GM23248 (cell line): ENCODE measurements at regions not wholly inside any gene's neighbourhood (a gene's known extent, or its start where the extent isn't known, plus 50 kb on each side); places are given as distances from the start of the nearest gene placed in this dataset.
A peak's percentile ranks its signal among the peaks of the same experiment; 100 is the strongest.

Experiments used
- DNase-seq: peaks from one replicate; pipeline ENCODE4 v3.0.0-alpha.2; 2015
- H2AFZ ChIP-seq: fragments of 200-600 bp; sonication (generic); 2 replicates; pipeline ENCODE4 v1.6.1; 2016; ENCODE audit warnings: antibody characterized with exemption
- H3F3A ChIP-seq: fragments of 200-600 bp; sonication (generic); 2 replicates; pipeline ENCODE4 v1.6.1; 2016; ENCODE audit warnings: mild to moderate bottlenecking, antibody characterized with exemption, mixed run types; ENCODE audit not compliant: insufficient read depth
- H3K27ac ChIP-seq: fragments of 200-600 bp; sonication (generic); 2 replicates; pipeline ENCODE4 v1.5.1; 2016; ENCODE audit warnings: mild to moderate bottlenecking
- H3K27me3 ChIP-seq: fragments of 200-600 bp; sonication (generic); replicated peaks from 2 replicates; pipeline ENCODE4 v1.6.1; 2016; ENCODE audit warnings: mild to moderate bottlenecking; ENCODE audit not compliant: insufficient read depth
- H3K36me3 ChIP-seq: fragments of 200-600 bp; sonication (generic); 2 replicates; pipeline ENCODE4 v1.6.1; 2016; ENCODE audit warnings: low read depth, mild to moderate bottlenecking
- H3K4me1 ChIP-seq: fragments of 200-600 bp; sonication (generic); 2 replicates; pipeline ENCODE4 v1.6.1; 2016; ENCODE audit warnings: mild to moderate bottlenecking; ENCODE audit not compliant: insufficient read depth
- H3K4me2 ChIP-seq: fragments of 200-600 bp; sonication (generic); one replicate; pipeline ENCODE4 v1.6.1; 2016; ENCODE audit warnings: mild to moderate bottlenecking; ENCODE audit not compliant: unreplicated experiment
- H3K4me3 ChIP-seq: fragments of 200-600 bp; sonication (generic); 2 replicates; pipeline ENCODE4 v1.5.1; 2016; ENCODE audit warnings: mild to moderate bottlenecking
- H3K79me2 ChIP-seq: fragments of 200-600 bp; sonication (generic); 2 replicates; pipeline ENCODE4 v1.6.1; 2016; ENCODE audit warnings: mild to moderate bottlenecking; ENCODE audit not compliant: insufficient read depth
- H3K9ac ChIP-seq: fragments of 200-600 bp; sonication (generic); 2 replicates; pipeline ENCODE4 v1.6.1; 2016; ENCODE audit warnings: mild to moderate bottlenecking
- H3K9me2 ChIP-seq: fragments of 200-600 bp; sonication (generic); 2 replicates; pipeline ENCODE4 v1.6.1; 2016; ENCODE audit warnings: mixed run types, mild to moderate bottlenecking, moderate library complexity; ENCODE audit not compliant: insufficient read depth
- H3K9me3 ChIP-seq: fragments of 200-600 bp; sonication (generic); one replicate; pipeline ENCODE4 v1.6.1; 2017; ENCODE audit warnings: low read depth
- H4K20me1 ChIP-seq: fragments of 200-600 bp; sonication (generic); 2 replicates; pipeline ENCODE4 v1.6.0; 2016; ENCODE audit not compliant: insufficient read depth
- EZH2 ChIP-seq: fragments of 200-600 bp; sonication (generic); IDR thresholded peaks from 2 replicates; pipeline ENCODE4 v1.6.1; 2018; ENCODE audit warnings: antibody characterized with exemption, mild to moderate bottlenecking; ENCODE audit not compliant: insufficient read depth, poor library complexity, severe bottlenecking
- EZH2phosphoT487 ChIP-seq: fragments of 200-600 bp; sonication (generic); IDR thresholded peaks from 2 replicates; pipeline ENCODE4 v1.6.1; 2018; ENCODE audit warnings: antibody characterized with exemption, moderate library complexity, mild to moderate bottlenecking, low read depth; ENCODE audit not compliant: insufficient read depth
- WGBS, 2 experiments: methylation state at CpG; one replicate each; pipeline ENCODE4 v1.1.6; 2015 to 2017; ENCODE audit warnings: low lambda C conversion rate in 2 of 2, low coverage in 1 of 2; ENCODE audit errors: missing lambda C conversion rate in 2 of 2; 5-methylcytosine and 5-hydroxymethylcytosine counted together
- in situ Hi-C: fragments of 300-500 bp; cut with MboI; formaldehyde crosslinking; loops from 2 replicates; pipeline ENCODE4 v1.15.0; 2020

- in situ Hi-C loops: no loop called here
- peak overlapping the region; percentile 58 for H3K4me3 ChIP-seq
- H3K9ac ChIP-seq: peak overlapping the region; percentile 56
- no peaks in the 10 kb centered on the region for H3K27me3 ChIP-seq
- H2AFZ ChIP-seq: peak overlapping the region; percentile 73
- H3K9me3 ChIP-seq: no peaks in the 10 kb centered on the region
- WGBS, 2 experiments: 3 to 9% methylated on average over 10 of the region's 10 CpGs
- H4K20me1 ChIP-seq: no peaks in the 10 kb centered on the region
- H3K4me1 ChIP-seq: peaks cover 63% of the 10 kb centered on the region
- H3K9me2 ChIP-seq: no peaks in the 10 kb centered on the region
- H3F3A ChIP-seq: peaks cover 55% of the 10 kb centered on the region
- peak overlapping the region; percentile 69 for H3K4me2 ChIP-seq
- H3K36me3 ChIP-seq: no peaks in the 10 kb centered on the region
- H3K79me2 ChIP-seq: peaks cover 18% of the 10 kb centered on the region; the same call in 1 of the 2 replicates
- TF ChIP-seq EZH2 (no peak), EZH2phosphoT487 (no peak)
- peak; percentile 95 for DNase-seq
- H3K27ac ChIP-seq: peak overlapping the region; percentile 75
Measured at GRCh38 chr3:170740726-170741591, 129.0 kb downstream of the RPL22L1 start.

- peak; percentile 26 for DNase-seq
- H3K9me2 ChIP-seq: no peaks in the 10 kb centered on the region
- H3K79me2 ChIP-seq: peaks cover 18% of the 10 kb centered on the region; the same call in 1 of the 2 replicates
- H4K20me1 ChIP-seq: no peaks in the 10 kb centered on the region
- peak overlapping the region; percentile 75 for H3K27ac ChIP-seq
- H3K4me3 ChIP-seq: peak overlapping the region; percentile 58
- peaks cover 49% of the 10 kb centered on the region for H3F3A ChIP-seq
- H3K36me3 ChIP-seq: no peaks in the 10 kb centered on the region
- H3K27me3 ChIP-seq: no peaks in the 10 kb centered on the region
- peak overlapping the region; percentile 56 for H3K9ac ChIP-seq
- H3K4me2 ChIP-seq: peak overlapping the region; percentile 69
- peak overlapping the region; percentile 73 for H2AFZ ChIP-seq
- no peaks in the 10 kb centered on the region for H3K9me3 ChIP-seq
- in situ Hi-C loops: no loop called here
- no peak for TF ChIP-seq EZH2
- 54 to 60% methylated on average over 3 of the region's 3 CpGs for WGBS, 2 experiments
- peaks cover 63% of the 10 kb centered on the region for H3K4me1 ChIP-seq
Measured at GRCh38 chr3:170740285-170740684, 129.7 kb downstream of the RPL22L1 start.

GRCh38 chr3:170739410-170739809 is 130.6 kb downstream of the RPL22L1 start:
- no peak for TF ChIP-seq EZH2phosphoT487
- TF ChIP-seq EZH2: no peak
- DNase-seq: no peak
- Histone ChIP-seq H3K4me3 (no peak overlapping the region), H3K4me1 (peaks cover 60% of the 10 kb centered on the region), H3K79me2 (peaks cover 18% of the 10 kb centered on the region; the same call in 1 of the 2 replicates), H3K27me3 (no peaks in the 10 kb centered on the region), H2AFZ (no peak overlapping the region), H4K20me1 (no peaks in the 10 kb centered on the region), H3F3A (peaks cover 46% of the 10 kb centered on the region), H3K27ac (no peak overlapping the region), H3K36me3 (no peaks in the 10 kb centered on the region), H3K9me2 (no peaks in the 10 kb centered on the region), H3K9ac (no peak overlapping the region), H3K4me2 (peak overlapping the region; percentile 69), H3K9me3 (no peaks in the 10 kb centered on the region)
- WGBS, 2 experiments: 86 to 88% methylated on average over 4 of the region's 4 CpGs
- in situ Hi-C loops: no loop called here

- 93% methylated on average over 3 of the region's 3 CpGs for WGBS, 2 experiments
- DNase-seq: no peak
- TF ChIP-seq EZH2 (no peak), EZH2phosphoT487 (no peak)
- H3F3A ChIP-seq: peaks cover 40% of the 10 kb centered on the region
- H3K9me3 ChIP-seq: no peaks in the 10 kb centered on the region
- in situ Hi-C loops: no loop called here
- no peak overlapping the region for H3K9ac ChIP-seq
- peaks cover 18% of the 10 kb centered on the region; the same call in 1 of the 2 replicates for H3K79me2 ChIP-seq
- H2AFZ ChIP-seq: no peak overlapping the region
- H3K9me2 ChIP-seq: no peaks in the 10 kb centered on the region
- peaks cover 64% of the 10 kb centered on the region for H3K4me1 ChIP-seq
- H3K36me3 ChIP-seq: no peaks in the 10 kb centered on the region
- H4K20me1 ChIP-seq: no peaks in the 10 kb centered on the region
- no peaks in the 10 kb centered on the region for H3K27me3 ChIP-seq
- H3K4me2 ChIP-seq: no peak overlapping the region
- H3K4me3 ChIP-seq: no peak overlapping the region
- H3K27ac ChIP-seq: no peak overlapping the region
Measured at GRCh38 chr3:170738766-170739165, 131.2 kb downstream of the RPL22L1 start.
